NCI-H1436 treated with DMSO at 0.1 percent for 48 hours (cell line): ENCODE measurements at regions not wholly inside any gene's neighbourhood (a gene's known extent, or its start where the extent isn't known, plus 50 kb on each side); places are given as distances from the start of the nearest gene placed in this dataset.

ENCODE experiments used
- DNase-seq: peaks from one replicate; lab custom pipeline; 2025; lab: John Stamatoyannopoulos, UW

GRCh38 chr2:67462738-67463496 lies 65.8 kb downstream of the ETAA1 start:
- DNase-seq, result no peak

DNA sequence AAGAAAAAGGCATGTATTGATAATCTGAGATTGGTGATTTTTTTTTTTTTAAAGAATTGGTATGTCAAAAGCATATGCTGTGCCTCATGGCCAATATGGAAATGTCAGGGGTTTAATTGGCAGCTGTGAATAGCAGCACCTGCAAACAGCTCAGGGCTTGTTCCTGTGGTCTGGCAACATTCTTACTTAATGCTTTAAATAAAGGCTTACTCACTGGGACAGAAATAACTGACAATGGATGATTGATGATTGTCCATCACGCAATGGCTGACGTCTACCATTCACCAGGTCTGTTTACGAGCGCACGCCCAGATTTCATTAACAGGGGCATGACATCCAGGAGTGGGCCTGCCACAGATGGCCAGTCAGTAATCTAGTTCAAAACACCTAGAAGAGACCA lies 66.7 kb downstream of the ETAA1 start:
- peak; percentile 83 for DNase-seq

- DNase-seq, result peak; percentile 87
Observed at GRCh38 chr2:67465623-67466022, 68.5 kb downstream of the ETAA1 start.

GRCh38 chr2:67466734-67467133 lies 69.6 kb downstream of the ETAA1 start:
- DNase-seq, result no peak

- DNase-seq, result no peak
Observed at GRCh38 chr2:67471681-67472080, 74.5 kb downstream of the ETAA1 start.

DNA sequence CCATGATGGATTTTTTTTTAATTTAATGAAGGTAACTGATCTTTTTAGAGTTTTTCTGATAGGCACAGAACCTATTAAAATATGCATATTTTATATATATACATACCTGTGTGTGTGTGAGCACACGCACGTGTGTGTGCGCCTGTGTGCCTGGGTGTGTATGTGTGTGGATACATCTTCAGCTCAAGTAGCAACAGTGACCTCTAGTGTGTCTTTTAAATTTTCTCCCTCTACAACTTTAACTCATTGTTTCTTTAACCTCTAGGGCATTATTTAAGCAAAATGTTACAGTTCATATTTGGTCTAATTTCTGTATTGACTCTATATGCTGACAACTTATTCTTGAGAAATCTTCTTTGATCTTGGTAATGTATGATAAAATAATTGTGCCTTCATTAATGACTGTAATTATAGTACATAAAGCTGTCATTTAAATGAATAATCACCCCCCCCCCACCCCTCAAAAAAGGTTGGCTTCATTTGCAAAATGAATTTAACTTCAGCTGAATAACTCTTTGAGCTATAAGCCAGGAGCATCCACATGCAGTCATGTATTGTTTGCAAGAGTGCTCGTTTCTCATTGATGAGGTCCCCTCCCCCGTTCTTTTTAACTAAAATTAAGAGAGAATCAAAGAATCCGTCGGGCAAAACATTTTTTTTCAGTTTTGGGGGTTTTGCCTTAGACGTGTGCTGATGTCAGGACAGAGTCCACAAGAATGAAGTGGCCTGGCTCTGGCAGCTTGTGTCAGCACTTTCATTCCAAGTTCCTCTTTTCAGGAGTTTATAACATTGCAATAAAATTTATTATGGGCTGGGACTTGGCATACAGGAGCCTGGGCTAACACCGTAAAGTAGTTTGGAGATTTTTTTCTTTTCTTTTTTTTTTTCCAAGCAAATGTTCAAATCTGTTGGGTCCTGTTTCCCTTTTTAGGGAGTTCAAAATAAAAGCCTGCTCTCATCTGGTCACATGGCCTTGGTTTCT lies 80.0 kb downstream of the ETAA1 start:
- DNase-seq, result peak; percentile 45

DNA sequence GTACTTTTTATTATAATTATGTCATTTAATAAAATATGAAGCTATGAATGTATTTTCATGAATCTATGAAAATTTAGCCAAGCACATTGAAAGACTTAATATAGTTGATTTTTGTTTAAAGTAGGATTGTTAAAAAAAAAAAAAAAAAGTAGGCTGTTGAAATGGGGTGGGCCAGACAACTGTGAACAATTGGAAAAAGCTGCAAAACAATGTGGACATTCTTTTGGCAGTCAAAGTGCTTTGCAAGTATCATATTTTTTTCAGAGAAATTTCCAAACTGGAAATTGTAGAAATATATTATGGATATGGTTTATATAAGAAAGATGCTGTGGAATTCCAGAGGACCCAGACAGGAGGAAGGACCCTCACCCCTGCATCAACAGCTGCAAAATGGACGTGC lies 82.1 kb downstream of the ETAA1 start:
- no peak for DNase-seq

- DNase-seq, result no peak
Observed at GRCh38 chr2:67485431-67485830, 88.3 kb downstream of the ETAA1 start.

DNA sequence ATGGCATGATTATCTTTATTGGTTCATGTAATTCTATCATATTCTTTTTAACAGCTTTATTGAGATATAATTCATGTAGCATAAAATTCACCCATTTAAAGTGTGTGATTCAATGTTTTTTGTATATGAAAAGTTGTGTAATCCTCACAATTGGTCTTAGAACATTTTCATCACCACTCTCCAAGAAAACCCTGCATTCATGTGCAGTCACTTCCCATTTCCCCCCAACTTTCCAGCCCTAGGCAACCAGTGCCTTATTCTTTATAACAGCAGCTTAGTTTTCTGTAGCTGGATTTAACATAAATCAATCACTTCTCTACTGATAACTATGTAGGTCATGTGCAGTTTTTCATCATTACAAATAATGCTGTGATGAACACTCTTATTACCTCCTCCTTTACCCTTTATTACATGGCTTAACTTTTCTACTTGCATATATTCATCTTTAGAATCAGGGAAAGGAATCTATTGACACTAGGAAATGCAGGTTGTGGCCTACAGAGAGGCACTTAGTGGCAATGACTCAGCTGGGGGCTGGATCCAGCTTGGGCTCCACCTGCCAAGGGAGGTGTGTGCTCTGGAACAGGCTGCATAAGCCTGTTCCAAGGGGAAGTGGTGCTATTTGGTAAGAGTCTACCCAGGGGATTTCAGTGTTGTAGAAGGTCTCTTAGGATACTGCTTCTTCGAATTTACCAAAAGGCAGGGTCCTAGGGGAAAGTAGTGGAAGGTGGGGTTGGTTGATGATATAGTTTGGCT lies 89.1 kb downstream of the ETAA1 start:
- no peak for DNase-seq

GRCh38 chr2:67487993-67488392 lies 90.9 kb downstream of the ETAA1 start:
- DNase-seq, result no peak

DNA sequence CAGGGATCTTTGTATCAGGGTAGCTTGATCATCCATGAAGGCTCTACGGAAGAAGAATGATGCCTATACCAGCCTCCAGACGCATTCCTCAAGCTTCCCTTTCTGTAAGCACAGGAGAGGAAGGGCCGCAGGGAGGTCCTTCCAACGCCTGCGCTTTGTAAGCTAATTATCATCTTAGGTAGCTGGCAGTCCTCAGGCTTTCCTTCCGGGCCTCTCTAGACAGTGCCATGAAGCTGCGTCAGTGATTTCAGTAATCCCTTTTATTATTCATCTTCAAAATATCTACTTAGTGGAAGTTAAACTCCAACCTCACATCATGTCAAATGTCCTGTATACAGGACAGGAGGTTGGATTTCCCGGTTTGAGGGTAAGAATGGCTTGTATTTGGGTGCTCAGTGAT lies 92.3 kb downstream of the ETAA1 start:
- no peak for DNase-seq

DNA sequence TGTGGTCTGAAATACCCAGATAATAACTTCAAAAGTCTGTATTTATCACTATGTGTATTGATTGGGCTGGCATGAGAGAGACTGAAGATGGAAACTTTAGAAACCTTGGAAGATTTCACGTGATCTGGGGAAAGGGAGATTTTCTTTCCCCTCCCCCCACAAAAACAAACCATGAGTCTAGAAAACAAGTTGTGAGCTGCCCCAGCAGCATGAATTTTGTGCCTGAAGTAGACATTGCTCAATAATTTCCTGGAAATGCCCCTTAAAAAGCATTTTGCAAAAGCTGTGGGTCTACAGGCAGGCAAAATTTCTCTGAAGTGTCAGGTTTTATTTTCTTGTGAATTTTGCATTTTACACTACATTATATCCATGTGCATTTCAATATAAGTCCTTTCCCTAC lies 101.8 kb downstream of the ETAA1 start:
- DNase-seq, result no peak

DNA sequence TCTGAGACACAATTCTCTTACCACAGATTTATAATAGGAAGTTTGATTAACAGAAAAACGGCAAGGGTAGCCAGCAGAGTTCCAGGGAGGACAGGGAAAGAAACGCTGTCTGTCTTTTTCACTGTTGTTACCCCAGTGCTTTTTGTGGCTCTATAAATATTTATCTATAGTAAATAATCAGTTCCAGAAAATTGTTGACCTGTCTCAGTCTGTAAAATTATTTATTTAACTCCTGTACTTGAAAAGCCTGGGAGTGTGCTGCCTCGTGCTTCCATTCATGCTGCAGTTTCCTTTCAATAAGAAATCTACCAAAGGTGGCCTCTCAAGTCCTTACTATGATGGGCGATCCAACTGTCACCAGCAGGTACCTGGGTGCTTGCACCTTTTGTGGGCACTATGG lies 102.9 kb downstream of the ETAA1 start:
- DNase-seq, result no peak

GRCh38 chr2:67500541-67500940 lies 103.4 kb downstream of the ETAA1 start:
- no peak for DNase-seq

- no peak for DNase-seq
Observed at GRCh38 chr2:67502346-67503065, 105.4 kb downstream of the ETAA1 start.

DNA sequence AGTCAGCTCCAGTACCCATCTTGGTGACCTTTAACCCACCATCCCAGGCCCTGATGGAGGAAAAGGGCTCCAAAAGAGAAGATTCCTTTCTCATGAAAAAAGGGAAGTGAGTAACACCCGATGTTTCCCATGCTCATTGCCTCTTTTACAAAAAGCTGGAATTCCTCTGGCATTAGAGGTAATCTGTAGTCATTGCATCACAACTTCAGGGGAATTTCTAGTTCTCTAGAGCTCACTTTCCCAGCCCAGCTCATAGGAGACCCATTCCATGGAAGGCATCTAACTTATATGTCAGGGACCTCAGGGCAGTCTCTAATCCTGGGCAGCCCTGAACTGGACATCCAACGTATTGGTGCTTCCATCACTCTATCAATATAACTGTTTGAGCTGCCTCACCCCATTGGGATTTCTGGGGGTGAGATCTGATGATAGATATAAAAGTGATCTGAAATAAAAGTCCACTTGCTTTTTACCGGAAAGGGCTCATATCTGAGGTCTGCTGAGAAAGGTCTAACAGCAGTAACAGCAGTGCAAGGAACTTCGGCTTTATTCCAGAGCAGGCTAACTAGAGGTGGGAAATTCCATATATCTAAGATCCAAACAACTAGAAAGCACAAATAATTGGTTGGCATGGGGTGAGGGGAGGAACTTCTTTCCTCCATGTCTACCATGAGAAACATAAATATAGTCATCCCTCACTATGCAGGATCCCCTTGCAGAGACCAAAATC lies 106.1 kb downstream of the ETAA1 start:
- no peak for DNase-seq

GRCh38 chr2:67510745-67511144 lies 113.6 kb downstream of the ETAA1 start:
- no peak for DNase-seq

DNA sequence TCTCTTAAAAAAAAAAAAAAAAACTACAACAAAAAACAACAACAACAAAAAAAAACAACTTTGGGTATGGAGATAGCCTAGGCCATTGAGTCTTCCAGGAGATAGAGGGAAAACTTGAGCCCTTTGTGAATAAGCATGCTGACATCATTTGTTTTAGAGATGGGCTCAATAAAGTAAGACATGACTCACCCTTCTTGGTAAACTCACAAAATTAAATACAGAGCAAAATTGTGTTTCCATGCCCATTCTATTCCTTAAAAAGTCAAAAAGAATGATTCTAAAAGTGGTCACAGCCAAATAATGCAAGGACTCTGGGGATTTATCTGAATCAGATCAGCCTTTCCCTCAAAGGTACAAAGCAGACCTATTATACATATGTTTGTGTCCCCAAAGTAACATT lies 117.4 kb downstream of the ETAA1 start:
- DNase-seq, result no peak

DNA sequence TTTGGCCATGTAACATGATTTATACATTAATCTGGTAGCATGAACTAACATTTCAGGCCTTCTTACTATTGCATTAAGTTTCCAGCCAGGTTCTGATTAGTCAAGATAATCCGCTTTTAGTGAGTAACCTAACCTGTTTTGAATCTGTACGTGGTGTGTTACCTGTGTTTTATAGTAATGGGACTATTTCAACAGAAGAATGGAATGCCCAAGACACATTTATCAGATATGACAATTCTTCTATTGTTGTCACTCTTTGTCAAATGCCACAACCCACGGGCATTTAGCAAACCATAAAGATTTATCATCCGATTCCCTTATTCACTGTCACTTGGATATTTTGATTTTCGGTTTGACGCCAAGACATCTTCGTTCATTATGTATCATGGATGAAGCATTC lies 117.9 kb downstream of the ETAA1 start:
- no peak for DNase-seq

DNA sequence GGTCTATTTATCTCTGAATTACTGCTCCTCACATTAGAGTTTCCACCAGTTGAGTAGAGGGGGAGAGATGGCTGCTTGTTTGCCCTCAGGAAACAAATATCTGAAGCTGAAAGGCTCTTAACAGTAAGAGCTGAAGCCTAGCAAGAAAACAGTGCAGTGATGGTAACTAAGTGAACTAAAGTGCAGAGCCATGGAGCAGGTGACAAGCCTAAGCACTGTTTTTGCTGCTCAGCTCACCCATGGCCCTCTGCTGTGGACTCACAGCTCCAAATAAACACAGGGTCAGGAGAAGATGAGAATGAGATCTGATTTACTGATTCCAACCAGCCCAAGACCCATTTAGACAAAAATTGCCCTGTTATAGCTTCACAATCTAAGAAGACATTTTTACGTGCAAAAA lies 118.4 kb downstream of the ETAA1 start:
- no peak for DNase-seq

DNA sequence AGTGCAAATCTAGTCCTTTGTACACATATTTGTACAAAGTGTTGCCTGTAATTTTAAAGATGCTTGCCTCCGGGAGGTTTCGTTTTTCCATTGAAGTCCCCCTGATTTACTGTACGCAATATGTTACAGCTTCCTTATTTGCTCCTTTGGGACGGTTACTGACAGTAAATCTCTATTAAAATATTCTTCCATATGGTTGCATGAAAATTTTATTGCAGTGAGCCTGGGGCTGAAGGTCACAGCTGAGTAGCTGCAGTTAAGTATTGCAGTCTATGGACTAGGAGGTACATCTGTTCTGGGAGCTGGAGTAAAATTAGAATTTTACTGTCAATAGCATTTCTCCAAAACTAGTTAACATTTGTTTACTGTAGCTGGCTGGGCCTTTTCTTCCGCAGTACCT lies 119.2 kb downstream of the ETAA1 start:
- no peak for DNase-seq
